ENCODE measurements at regions not wholly inside any gene's neighbourhood (a gene's known extent, or its start where the extent isn't known, plus 50 kb on each side); places are given as distances from the start of the nearest gene placed in this dataset.

GRCh38 chr20:6685181-6685582 is 82.3 kb upstream of the BMP2 start:
- no peak for DNase-seq (ENCODE audit: low spot score)
- in situ Hi-C loops (cut with MboI; ENCODE audit: low pct_unique_long_range_greater_than_20kb, low sequenced_read_pairs, unreplicated experiment), result no loop called here
- TF ChIP-seq CTCF (IDR thresholded peaks at IDR 0.05; ENCODE audit: extremely low read depth, insufficient read depth, missing control alignments), result no peak

GRCh38 chr20:6683021-6683977 is 84.2 kb upstream of the BMP2 start:
- DNase-seq (ENCODE audit: low spot score), result no peak
- no peak for TF ChIP-seq CTCF (IDR thresholded peaks at IDR 0.05; ENCODE audit: extremely low read depth, insufficient read depth, missing control alignments)
- in situ Hi-C loops (cut with MboI; ENCODE audit: low pct_unique_long_range_greater_than_20kb, low sequenced_read_pairs, unreplicated experiment), result no loop called here

- in situ Hi-C loops (cut with MboI; ENCODE audit: low pct_unique_long_range_greater_than_20kb, low sequenced_read_pairs, unreplicated experiment), result no loop called here
- no peak for TF ChIP-seq CTCF (IDR thresholded peaks at IDR 0.05; ENCODE audit: extremely low read depth, insufficient read depth, missing control alignments)
- DNase-seq (ENCODE audit: low spot score), result no peak
Measured at GRCh38 chr20:6680854-6681253, 86.6 kb upstream of the BMP2 start.

- TF ChIP-seq CTCF (IDR thresholded peaks at IDR 0.05; ENCODE audit: extremely low read depth, insufficient read depth, missing control alignments), result no peak
- DNase-seq (ENCODE audit: low spot score), result no peak
- in situ Hi-C loops (cut with MboI; ENCODE audit: low pct_unique_long_range_greater_than_20kb, low sequenced_read_pairs, unreplicated experiment), result no loop called here
Measured at GRCh38 chr20:6680441-6680840, 87.0 kb upstream of the BMP2 start.

- no peak for TF ChIP-seq CTCF (IDR thresholded peaks at IDR 0.05; ENCODE audit: extremely low read depth, insufficient read depth, missing control alignments)
- DNase-seq (ENCODE audit: low spot score), result no peak
- in situ Hi-C loops (cut with MboI; ENCODE audit: low pct_unique_long_range_greater_than_20kb, low sequenced_read_pairs, unreplicated experiment), result no loop called here
Measured at GRCh38 chr20:6679086-6679485, 88.4 kb upstream of the BMP2 start.

GRCh38 chr20:6678101-6678500 is 89.4 kb upstream of the BMP2 start:
- DNase-seq (ENCODE audit: low spot score), result no peak
- in situ Hi-C loops (cut with MboI; ENCODE audit: low pct_unique_long_range_greater_than_20kb, low sequenced_read_pairs, unreplicated experiment), result no loop called here
- no peak for TF ChIP-seq CTCF (IDR thresholded peaks at IDR 0.05; ENCODE audit: extremely low read depth, insufficient read depth, missing control alignments)

Measured in GM13977 (cell line).